ENCODE measurements at regions not wholly inside any gene's neighbourhood (a gene's known extent, or its start where the extent isn't known, plus 50 kb on each side); places are given as distances from the start of the nearest gene placed in this dataset.
"Not testable (repeated sequence)": the region's sequence is repeated elsewhere in the genome, so short reads cannot be mapped to it uniquely, and the experiment has no call there.

DNA sequence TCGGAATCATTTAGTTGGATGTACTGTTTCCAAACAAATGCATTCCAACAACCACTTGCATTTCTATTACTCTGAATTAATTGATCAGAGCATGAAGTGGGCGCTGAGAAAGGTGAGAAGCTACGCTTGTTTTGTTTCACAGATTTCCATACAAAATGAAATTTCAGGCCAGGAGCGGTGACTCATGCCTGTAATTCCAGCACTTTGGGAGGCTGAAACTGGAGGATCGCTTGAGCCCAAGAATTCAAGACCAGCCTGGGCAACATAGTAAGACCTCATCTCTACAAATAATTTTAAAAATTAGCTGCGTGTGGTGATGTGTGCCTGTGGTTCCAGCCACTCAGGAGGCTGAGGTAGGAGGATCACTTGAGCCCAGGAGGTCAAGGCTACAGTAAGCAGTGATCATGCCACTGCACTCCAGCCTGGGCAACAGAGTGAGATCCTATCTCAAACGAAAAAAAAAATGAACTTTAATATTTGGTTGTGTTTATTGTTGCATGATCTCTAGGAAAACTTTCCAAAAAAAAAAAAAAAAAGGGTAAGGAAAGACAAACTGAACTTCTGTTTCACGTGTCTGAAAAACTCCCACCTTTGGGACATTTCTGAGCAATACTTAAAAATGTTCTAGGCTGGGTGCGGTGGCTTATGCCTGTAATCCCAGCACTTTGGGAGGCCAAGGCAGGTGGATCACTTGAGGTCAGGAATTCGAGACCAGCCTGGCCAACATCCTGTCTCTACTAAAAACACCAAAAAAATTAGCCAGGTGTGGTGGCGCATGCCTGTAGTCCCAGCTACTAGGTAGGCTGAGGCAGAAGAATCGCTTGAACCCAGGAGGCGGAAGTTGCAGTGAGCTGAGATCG lies 103.1 kb downstream of the TFAP2A start:
- not testable (repeated sequence) for H3K9me3 Mint-ChIP-seq; H3K4me3 Mint-ChIP-seq; DNase-seq; H3K36me3 Mint-ChIP-seq (ENCODE audit: low read depth); H3K27ac Mint-ChIP-seq; H3K4me1 Mint-ChIP-seq (ENCODE audit: low read depth); H3K27me3 Mint-ChIP-seq

DNA sequence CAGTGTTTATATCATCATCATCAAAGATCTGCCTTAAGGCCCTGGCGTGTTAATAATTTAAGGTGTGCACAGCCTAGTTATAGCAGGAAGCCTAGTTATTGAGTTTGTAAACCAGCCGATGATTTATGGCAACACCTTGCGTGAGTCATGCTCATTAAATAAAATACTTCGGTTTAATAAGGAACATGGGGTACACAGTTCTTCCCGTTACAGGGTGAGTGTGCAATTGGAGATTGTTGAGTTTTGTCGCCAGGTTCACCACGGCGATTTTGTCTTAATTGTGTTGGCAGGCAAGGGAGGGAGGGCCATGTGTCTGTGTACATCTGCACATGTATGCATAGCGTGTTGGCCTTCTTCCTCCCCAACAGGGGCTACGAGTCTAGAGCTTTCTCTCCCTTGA lies 104.0 kb downstream of the TFAP2A start:
- H3K4me1 Mint-ChIP-seq (ENCODE audit: low read depth), result no peaks in the 10 kb centered on the region
- no peaks in the 10 kb centered on the region for H3K36me3 Mint-ChIP-seq (ENCODE audit: low read depth)
- H3K27ac Mint-ChIP-seq, result no peak overlapping the region

DNA sequence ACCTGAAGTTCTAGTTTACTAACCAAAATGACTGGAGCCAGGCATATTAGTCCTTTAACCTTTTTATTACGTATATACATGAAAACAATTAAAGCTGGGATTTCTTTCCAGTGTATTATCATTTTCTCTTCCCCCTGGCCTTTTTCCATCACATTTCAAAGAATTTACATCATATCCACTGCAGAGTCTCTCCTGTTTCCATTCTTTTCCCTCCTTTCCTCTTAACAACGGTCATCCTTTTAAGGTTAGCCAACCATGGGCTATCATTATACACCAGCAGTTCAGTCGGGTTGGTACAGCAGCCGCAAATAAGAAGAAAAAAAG lies 104.6 kb downstream of the TFAP2A start:
- Mint-ChIP-seq H3K27ac (no peak overlapping the region), H3K9me3 (no peaks in the 10 kb centered on the region), H3K27me3 (peaks cover 3% of the 10 kb centered on the region), H3K4me1 (ENCODE audit: low read depth) (no peaks in the 10 kb centered on the region), H3K36me3 (ENCODE audit: low read depth) (no peaks in the 10 kb centered on the region), H3K4me3 (no peak overlapping the region)
- no peak for DNase-seq

More for the DNA sequence above, 104.0 kb downstream of the TFAP2A start:
- H3K9me3 Mint-ChIP-seq, result no peaks in the 10 kb centered on the region
- H3K4me3 Mint-ChIP-seq, result no peak overlapping the region
- DNase-seq, result no peak
- peaks cover 3% of the 10 kb centered on the region for H3K27me3 Mint-ChIP-seq

DNA sequence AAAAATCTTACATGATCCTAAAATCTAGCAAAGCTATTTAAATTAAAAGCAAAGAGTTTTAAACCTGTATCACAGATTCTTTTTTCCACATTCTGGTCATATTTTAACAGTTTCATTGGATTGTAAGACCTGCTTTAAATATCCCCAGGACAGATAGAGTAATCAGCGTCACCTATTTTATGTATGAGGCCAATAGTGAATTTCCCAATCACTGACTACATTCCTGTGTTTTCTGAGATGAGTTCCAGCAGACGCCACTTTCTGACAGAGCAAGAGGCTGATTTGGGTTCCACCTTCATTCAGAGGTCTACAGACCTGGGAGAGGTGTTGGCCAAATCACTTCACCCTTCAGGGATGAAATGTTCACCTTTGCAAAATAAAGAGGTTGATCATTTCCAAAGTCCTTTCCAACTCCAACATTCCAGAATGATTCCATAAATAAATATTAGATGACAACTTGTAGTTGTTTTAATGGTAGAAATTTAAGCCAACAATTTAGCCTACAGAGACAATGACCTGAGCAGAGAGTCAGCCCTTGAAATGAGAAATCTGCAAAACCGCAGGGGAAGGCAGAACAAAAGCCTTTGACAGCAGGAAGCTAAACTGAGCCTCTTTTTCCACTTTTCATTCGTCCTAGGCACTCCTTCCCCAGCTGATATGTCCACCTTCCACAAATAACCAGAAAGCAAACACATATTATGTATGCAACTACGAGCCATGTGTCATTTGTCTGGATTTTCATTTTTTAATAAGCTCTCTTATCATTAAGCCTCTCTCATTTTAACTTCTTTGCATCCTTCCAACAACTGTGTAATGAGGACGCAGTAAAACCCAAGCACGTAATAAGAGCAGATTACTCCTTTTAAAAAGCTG lies 105.2 kb downstream of the TFAP2A start:
- H3K27me3 Mint-ChIP-seq, result peaks cover 1% of the 10 kb centered on the region
- no peak overlapping the region for H3K4me3 Mint-ChIP-seq
- no peaks in the 10 kb centered on the region for H3K4me1 Mint-ChIP-seq (ENCODE audit: low read depth)
- H3K9me3 Mint-ChIP-seq, result no peaks in the 10 kb centered on the region
- DNase-seq, result no peak
- H3K36me3 Mint-ChIP-seq (ENCODE audit: low read depth), result no peaks in the 10 kb centered on the region
- no peak overlapping the region for H3K27ac Mint-ChIP-seq

DNA sequence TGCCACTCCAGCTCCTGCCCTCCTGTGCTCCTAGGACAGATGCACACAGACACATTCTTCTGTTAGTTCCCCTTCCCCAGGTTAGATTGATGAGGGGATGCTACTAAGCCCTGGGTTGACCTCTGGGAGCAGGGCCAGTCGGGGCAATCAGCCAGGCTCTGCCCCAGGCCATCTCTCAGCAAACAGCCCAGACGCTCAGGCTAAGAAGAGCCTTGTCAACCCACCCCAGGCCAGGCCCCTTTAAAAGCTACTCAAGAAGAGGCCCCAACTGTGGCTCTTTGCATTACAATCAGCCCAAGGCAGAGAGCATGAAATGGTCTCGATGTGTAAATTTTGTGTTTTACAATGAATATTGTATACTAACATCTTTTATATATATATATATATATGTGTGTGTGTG lies 107.4 kb downstream of the TFAP2A start:
- Mint-ChIP-seq H3K27me3 (no peaks in the 10 kb centered on the region), H3K4me1 (ENCODE audit: low read depth) (no peaks in the 10 kb centered on the region), H3K9me3 (no peaks in the 10 kb centered on the region), H3K4me3 (no peak overlapping the region), H3K27ac (no peak overlapping the region), H3K36me3 (ENCODE audit: low read depth) (no peaks in the 10 kb centered on the region)
- no peak for DNase-seq

DNA sequence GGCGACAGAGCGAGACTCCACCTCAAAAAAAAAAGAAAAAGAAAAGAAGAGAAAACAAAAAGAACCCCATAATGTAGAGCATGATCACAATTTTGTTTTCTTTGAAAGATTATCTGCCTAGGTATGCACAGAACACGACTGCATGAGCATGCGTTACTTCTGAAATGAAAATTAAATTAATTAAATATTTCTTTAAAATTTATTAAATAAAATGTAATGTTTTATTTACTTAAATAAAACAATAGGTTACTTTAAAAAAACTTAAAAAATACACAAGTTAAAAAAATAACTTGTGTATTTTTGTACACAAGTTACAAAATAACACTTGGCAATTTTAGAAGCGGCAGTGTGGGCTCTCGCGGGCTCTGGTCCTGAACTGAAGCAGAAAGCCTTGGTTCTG lies 107.8 kb downstream of the TFAP2A start:
- Mint-ChIP-seq H3K9me3 (no peaks in the 10 kb centered on the region), H3K4me3 (no peak overlapping the region), H3K27me3 (no peaks in the 10 kb centered on the region), H3K4me1 (ENCODE audit: low read depth) (no peaks in the 10 kb centered on the region), H3K27ac (no peak overlapping the region), H3K36me3 (ENCODE audit: low read depth) (no peaks in the 10 kb centered on the region)
- DNase-seq, result no peak

DNA sequence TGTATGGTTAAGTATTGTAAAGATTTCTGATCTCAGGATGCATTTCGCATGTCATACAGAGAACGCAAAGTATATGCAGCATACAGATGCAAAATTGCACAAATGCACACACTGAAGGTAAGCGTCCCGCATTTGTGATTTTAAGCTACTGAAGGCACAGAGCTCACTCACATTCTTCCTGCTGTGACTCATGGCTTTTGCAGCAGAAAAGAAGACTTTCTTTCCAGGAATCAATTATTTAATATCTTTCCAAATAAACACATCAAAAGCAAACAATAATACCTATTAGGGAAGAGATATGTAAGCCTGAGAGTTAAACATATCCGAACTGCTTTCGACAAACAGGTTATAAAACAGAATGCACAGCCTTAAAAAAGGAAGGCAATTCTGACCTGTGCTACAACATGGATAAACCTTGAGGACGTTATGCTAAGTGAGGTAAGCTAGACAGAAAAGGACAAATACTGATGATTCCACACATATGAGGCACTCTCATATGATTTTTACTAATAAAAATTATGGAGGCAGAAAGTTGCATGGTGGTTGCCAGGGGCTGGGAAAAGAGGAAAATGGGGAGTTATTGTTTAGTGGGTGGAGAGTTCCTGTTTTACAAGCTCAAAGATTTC lies 109.0 kb downstream of the TFAP2A start:
- Mint-ChIP-seq H3K27me3 (no peaks in the 10 kb centered on the region), H3K9me3 (no peaks in the 10 kb centered on the region), H3K27ac (no peak overlapping the region), H3K4me1 (ENCODE audit: low read depth) (no peaks in the 10 kb centered on the region), H3K36me3 (ENCODE audit: low read depth) (no peaks in the 10 kb centered on the region), H3K4me3 (no peak overlapping the region)
- DNase-seq, result no peak

DNA sequence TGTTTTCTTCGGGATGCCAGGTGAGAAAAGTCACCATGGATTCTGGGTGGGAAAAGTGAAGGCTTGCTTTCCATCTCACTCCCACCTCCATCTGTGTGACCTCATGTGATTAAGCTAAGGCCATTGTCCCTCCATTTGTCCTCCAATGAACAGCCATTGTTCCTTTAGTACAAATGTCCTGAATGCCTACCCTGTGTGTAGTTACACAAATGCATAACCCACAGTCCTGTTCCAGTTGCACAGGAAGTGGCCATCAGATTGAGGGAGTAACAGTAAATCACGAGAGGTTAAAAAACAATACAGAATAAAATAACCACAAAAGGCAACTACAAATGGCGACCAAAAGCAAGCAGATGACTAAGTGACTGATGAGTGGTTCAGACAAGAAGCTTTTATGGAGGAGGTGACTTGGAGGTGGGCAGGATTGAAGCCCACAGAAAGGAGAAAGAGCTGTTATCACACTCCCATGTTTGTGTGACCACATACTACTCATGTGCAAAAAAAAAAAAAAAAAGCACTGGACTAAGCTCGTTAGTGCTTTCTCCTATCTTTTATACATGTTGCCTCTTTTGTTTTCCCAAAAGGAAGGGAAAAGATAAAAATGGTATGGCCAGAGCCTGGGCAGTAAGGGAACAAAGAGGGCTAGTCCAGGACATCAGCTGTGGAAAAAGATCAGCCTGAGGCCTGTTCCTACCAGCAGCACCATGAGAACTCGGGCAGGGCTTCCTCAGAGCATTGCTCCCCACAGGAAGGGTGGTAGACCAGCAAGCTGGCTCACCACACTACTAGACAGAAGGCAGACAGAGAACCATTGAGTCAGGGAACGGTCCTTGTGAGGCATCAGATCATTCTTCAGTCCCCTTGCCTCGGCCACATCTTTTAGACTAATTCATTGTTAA lies 111.0 kb downstream of the TFAP2A start:
- Mint-ChIP-seq H3K9me3 (no peaks in the 10 kb centered on the region), H3K4me1 (ENCODE audit: low read depth) (no peaks in the 10 kb centered on the region), H3K36me3 (ENCODE audit: low read depth) (no peaks in the 10 kb centered on the region), H3K27me3 (no peaks in the 10 kb centered on the region), H3K4me3 (no peak overlapping the region), H3K27ac (no peak overlapping the region)
- DNase-seq, result no peak

DNA sequence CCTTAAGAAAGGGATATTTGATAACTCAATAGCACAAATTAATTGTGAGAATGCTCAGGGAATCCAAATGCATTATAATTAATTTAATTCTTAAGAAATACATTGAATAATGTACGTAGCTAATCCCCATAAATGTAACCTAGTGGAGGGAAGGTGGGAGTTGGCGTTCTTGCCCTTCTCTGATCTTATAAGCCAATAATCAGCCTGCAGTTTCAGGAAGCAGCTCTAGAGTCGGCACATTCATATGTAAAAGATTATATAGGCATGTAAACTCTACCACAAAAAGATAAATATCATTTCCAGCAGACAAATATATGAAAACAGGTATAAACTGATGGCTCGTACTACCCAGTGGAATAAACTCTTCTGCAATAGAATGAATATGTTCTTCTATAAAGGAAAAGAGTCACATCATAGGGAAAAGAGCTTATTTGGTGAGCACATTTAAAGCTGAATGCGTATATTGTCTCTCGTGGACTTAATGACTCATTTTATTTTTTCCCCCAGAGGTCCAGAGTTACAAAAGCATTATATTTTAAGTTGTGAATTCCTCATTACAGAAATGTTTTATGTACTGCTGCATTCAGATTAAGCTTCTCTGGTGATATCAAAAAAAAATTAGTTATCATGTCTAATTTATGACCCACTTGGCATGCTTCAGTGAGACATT lies 112.2 kb downstream of the TFAP2A start:
- Mint-ChIP-seq H3K27me3 (no peaks in the 10 kb centered on the region), H3K36me3 (ENCODE audit: low read depth) (no peaks in the 10 kb centered on the region), H3K4me1 (ENCODE audit: low read depth) (no peaks in the 10 kb centered on the region), H3K27ac (no peak overlapping the region), H3K9me3 (no peaks in the 10 kb centered on the region), H3K4me3 (no peak overlapping the region)
- no peak for DNase-seq

DNA sequence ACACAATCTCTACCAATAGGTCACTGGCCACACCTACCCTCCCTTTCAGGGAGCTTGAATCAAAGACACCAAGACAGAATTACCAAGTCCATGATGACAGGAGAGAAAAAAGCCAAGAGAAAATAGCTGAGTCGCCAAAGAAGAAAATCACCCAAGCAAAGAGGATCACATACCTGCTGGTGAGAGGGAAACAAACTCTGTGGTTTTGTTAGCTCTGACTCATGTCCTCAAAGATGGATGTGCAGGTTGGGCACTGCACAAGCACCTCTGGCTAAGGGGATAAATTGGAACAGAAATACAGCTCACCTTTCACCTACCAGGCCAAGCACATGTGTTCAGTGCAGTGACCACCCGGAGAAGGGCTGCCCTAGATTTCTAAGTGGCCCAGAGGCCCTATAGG lies 114.8 kb downstream of the TFAP2A start:
- DNase-seq, result no peak
- no peaks in the 10 kb centered on the region for H3K36me3 Mint-ChIP-seq (ENCODE audit: low read depth)
- H3K27me3 Mint-ChIP-seq, result no peaks in the 10 kb centered on the region
- H3K4me1 Mint-ChIP-seq (ENCODE audit: low read depth), result no peaks in the 10 kb centered on the region
- no peak overlapping the region for H3K27ac Mint-ChIP-seq
- no peaks in the 10 kb centered on the region for H3K9me3 Mint-ChIP-seq
- no peak overlapping the region for H3K4me3 Mint-ChIP-seq

DNA sequence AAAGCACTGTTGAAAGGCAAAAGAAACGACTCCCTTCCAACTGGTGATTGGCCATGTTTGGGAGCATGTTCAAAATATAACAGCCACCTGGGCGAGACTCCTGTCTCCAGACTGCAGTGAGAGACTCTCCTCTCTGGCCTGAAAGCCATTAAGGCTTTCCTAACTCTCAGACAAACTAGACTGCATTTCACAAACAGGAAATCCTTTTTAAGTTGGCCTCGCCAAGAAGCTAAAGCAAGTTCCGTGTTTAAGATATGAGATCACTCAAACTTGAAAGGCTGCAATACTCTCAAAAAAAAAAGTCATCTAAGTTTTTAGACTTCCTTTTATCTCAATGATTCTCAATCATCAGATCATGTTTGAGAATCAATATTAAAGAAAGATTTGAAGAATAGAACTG lies 117.0 kb downstream of the TFAP2A start:
- Mint-ChIP-seq H3K36me3 (ENCODE audit: low read depth) (no peaks in the 10 kb centered on the region), H3K4me3 (no peak overlapping the region), H3K27ac (no peak overlapping the region), H3K9me3 (peaks cover 2% of the 10 kb centered on the region), H3K4me1 (ENCODE audit: low read depth) (no peaks in the 10 kb centered on the region), H3K27me3 (no peaks in the 10 kb centered on the region)
- no peak for DNase-seq

DNA sequence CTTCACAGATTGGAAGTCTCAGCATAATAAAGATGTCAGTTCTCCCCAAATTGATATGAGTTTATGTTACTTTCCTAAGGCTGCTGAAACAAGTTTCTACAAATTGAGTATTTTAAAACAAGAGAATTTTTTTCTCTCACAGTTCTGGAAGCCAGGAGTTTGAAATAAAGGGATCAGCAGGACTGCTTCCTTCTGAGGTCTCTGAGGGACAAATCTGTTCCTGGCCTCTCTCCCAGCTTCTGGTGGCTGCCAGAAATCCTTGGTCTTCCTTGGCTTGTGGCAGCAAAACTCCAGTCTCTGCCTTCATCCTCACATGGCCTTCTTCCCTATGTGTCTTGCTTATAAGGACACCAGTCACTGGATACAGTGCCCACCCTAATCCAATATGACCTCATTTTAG lies 136.1 kb downstream of the TFAP2A start:
- DNase-seq, result no peak
- H3K27me3 Mint-ChIP-seq, result peaks cover 3% of the 10 kb centered on the region
- no peak overlapping the region for H3K4me3 Mint-ChIP-seq
- H3K36me3 Mint-ChIP-seq (ENCODE audit: low read depth), result no peaks in the 10 kb centered on the region
- H3K4me1 Mint-ChIP-seq (ENCODE audit: low read depth), result no peaks in the 10 kb centered on the region
- no peak overlapping the region for H3K27ac Mint-ChIP-seq
- peaks cover 7% of the 10 kb centered on the region for H3K9me3 Mint-ChIP-seq

DNA sequence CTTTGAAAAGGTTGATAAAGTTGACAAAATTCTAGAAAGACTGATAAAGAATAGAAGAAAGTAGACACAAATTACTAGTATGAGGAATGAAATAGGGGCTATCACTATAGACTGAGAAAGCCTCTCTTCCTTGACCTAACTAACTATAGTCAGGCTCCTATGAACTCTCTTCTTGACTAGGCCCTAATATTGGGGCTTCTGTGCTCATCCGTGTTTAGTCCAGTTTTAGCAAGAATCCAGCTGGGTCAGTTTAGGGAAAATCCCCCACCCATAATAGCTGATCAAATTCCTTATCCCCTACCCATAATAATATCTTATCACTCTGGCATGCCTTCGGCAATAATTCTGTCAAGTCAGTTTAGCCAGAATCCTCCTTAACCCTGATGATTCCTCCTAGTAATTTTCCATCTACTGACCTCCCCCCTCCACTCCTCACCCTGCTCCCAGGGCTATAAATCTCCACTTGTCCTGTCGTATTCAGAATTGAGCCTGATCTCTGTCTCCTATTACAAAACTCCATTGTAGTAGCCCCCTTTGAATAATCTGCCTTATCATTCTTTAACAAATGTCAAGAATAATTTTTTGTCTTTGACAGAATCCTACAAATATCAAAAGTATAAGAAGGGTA lies 138.1 kb downstream of the TFAP2A start:
- Mint-ChIP-seq H3K27me3 (peaks cover 3% of the 10 kb centered on the region), H3K4me3 (no peak overlapping the region), H3K36me3 (ENCODE audit: low read depth) (no peaks in the 10 kb centered on the region), H3K27ac (no peak overlapping the region), H3K4me1 (ENCODE audit: low read depth) (no peaks in the 10 kb centered on the region), H3K9me3 (peaks cover 7% of the 10 kb centered on the region)
- no peak for DNase-seq

Data from activated T-cell treated with anti-CD3 and anti-CD28 coated beads, Interleukin-2, amount 50 U/mL, for 24 hours (primary cell).